HG02840 (cell line): ENCODE measurements at regions not wholly inside any gene's neighbourhood (a gene's known extent, or its start where the extent isn't known, plus 50 kb on each side); places are given as distances from the start of the nearest gene placed in this dataset.
"Not testable (repeated sequence)": the region's sequence is repeated elsewhere in the genome, so short reads cannot be mapped to it uniquely, and the experiment has no call there.

Source experiments
- ATAC-seq: cut with Tn5 transposase; IDR thresholded peaks from one replicate; pipeline ENCODE4 v1.9.1; 2021; ENCODE audit warnings: mild to moderate bottlenecking, moderate library complexity, moderate number of reproducible peaks; ENCODE audit not compliant: unreplicated experiment, low FRiP score

DNA sequence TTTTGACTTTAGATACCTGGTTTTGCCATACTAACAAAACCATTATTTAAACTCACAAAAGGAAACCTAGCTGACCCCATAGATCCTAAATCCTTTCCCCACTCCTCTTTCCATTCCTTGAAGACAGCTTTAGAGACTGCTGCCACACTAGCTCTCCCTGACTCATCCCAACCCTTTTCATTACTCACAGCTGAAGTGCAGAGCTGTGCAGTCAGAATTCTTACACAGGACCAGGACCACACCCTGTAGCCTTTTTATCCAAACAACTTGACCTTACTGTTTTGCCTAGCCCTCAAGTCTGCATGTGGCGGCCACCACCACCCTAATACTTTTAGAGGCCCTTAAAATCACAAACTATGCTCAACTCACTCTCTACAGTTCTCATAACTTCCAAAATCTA is 325.1 kb upstream of the KCNMB2 start:
- ATAC-seq: not testable (repeated sequence)

DNA sequence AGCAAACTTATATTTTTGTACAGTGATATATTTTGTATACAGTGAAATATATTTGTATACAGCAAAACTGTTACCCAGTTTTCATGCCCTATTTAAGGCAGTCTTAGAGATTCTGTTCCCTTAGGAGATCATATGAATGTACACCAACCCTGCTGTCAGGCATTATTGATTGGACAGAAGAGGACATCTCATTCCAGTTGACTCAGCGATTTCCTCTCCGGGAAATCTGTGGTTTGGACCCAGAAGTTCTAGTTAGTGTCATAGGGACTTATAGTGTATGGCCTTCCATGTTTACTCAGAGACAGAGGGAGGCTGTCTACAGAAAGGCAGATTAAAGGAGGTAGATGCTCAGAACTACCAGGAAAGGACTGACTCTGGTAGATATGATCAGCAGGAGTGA is 318.8 kb upstream of the KCNMB2 start:
- ATAC-seq: no peak

DNA sequence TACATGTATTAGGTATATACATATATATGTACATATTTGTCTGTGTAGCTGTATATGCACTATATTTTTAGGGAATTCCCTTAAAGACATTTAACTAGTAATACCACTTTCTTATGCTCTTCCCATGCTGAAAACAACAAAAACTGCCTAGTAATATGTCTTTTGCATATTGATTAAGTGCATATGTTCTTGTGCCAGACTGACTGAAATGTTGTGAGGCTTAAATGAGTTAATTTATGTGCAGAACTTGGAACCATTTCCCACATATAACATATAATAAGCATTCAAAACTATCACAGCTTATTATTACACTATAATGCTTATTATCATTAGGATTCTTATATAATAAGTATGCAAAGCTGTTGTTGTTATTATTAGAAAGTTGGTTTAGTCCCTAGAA is 318.0 kb upstream of the KCNMB2 start:
- ATAC-seq: no peak

DNA sequence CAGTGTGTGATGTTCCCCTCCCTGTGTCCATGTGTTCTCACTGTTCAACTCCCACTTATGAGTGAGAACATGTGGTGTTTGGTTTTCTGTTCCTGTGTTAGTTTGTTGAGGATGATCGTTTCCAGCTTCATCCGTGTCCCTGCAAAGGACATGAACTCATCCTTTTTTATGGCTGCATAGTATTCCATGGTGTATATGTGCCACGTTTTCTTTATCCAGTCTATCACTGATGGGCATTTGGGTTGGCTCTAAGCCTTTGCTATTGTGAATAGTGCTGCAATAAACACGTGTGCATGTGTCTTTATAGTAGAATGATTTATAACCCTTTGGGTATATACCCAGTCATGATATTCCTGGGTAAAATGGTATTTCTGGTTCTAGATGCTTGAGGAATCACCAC is 316.6 kb upstream of the KCNMB2 start:
- not testable (repeated sequence) for ATAC-seq

DNA sequence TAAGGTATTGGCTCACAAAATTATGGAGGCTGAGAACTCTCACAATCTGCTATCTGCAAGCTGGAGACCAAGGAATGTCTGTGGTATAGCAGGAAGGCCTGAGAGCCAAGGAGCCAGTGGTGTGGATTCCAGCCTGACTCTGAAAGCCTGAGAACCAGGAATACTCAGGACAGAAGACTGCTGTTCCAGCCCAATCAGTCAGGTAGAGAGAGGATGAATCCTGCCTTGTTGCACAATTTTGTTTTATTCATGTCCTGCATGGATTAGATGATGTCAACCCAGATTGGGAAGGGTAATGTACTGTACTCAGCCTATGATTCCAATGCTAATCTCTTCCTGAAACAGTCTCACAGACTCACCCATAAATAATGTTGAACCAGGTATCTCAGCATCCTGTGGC is 312.4 kb upstream of the KCNMB2 start:
- ATAC-seq: no peak

DNA sequence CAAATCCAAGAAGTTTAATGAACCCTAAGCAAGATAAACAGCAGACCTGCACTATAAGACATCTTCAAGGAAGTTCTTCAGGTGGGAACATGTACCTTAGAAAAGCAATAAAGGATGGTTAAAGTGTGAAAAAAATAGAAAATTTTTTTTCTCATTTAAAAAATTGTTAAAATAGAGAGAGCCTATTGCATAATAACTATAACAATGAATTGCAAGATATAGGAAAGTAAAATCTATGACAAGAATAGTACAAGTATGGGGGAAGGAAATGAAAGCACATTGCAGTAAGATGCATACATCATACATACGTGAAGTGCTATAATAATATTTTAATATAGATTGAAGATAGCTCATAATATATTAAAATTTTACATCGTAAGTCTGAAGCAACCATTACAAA is 310.1 kb upstream of the KCNMB2 start:
- ATAC-seq: no peak

DNA sequence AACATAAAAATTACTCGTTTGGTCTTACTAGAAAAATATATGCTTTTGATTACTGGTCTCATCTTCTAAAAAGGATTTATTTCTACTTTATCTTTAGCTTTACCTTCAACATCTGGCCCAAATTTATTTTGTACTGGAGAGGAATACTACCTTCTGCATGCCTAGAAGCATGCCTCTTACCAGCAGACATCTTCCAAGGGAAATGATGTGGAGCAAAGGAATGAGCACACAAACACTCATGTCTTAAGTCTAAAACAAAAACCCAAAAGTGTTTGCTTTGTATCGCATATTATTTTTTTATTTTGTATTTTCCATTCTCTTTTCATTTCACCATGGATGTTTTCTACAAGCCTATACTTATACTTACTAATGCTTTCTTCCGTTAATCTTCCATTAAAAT is 304.6 kb upstream of the KCNMB2 start:
- no peak for ATAC-seq

DNA sequence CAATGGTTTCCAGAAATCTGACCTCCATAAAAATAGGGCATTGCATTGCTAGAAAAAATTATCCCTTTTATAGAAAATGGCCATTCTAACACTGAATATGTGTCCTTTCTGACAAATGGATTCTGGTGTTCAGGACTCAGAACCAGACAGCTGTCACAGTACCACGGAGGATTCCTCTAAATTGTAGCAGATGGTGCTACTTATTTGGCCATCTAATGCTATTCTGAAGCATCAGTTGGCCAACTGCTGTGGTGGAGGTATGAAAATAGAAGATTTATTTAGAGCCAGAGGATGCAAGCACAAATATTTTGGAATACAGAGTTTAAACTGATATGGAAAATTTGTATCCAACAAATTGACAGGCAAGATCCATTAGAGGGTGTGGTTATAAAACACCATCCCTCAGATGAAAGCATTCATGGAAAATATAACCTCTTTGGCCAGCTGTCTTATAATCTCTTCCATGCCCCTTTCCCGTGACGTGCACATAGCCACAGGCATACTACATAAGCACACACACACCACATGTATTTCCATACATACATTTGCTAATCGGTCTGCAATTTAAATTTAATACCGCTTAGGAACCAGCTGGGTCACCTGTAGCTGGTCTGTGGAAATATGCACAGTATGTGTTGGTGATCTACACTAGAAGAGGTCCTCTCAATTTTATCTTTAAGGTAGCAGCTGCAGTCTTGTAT is 302.7 kb upstream of the KCNMB2 start:
- no peak for ATAC-seq

DNA sequence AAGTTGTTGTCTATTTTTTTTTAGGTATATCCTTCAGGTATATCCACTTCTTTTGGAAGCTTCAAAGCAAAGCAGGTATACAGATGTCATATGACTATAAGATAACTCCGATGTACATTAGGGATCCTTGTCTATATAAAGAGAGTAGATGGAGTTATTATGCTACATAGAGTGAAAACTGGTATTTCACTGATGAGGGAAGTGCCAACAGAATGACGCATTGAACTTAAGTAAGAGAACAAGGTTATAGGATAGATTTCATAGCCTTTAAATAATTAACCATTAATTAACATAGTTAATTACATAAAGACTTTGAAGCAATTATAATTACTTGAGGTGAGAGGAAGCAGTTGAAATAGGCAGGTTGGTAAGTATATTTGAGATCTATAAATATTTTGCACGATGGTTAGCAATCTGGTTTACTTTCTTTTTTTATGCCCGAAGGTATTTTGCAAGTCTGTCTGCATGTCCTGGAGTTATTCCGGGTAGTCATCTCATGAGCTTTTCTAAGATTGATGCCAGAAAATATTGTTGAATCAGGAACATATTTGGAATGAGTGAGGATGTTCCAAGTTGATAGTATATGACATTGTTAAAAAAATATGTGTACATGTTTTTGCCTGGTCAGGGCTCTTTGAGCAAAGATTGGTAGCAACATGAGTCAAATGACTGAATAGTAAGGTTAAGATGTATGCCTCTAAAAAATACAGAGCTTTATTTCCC is 299.5 kb upstream of the KCNMB2 start:
- ATAC-seq: no peak

DNA sequence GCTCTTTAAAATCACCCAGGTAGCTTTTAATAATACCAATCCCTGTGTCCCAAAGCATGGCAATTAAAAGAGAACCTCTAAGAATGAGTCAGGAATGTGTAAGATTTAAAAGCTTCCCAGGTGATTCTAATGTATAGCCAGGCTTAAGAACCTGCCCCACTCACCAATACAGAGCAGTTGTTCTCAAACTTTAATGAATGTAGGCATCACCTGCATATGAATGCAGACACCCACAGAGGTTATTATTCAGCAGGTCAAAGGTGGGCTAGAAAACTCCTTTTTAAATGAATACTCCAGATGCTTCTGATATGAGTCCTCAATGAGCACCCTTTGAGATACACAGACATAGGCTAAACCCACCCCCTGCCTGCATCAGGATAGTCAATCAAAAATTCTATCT is 298.1 kb upstream of the KCNMB2 start:
- ATAC-seq: no peak

DNA sequence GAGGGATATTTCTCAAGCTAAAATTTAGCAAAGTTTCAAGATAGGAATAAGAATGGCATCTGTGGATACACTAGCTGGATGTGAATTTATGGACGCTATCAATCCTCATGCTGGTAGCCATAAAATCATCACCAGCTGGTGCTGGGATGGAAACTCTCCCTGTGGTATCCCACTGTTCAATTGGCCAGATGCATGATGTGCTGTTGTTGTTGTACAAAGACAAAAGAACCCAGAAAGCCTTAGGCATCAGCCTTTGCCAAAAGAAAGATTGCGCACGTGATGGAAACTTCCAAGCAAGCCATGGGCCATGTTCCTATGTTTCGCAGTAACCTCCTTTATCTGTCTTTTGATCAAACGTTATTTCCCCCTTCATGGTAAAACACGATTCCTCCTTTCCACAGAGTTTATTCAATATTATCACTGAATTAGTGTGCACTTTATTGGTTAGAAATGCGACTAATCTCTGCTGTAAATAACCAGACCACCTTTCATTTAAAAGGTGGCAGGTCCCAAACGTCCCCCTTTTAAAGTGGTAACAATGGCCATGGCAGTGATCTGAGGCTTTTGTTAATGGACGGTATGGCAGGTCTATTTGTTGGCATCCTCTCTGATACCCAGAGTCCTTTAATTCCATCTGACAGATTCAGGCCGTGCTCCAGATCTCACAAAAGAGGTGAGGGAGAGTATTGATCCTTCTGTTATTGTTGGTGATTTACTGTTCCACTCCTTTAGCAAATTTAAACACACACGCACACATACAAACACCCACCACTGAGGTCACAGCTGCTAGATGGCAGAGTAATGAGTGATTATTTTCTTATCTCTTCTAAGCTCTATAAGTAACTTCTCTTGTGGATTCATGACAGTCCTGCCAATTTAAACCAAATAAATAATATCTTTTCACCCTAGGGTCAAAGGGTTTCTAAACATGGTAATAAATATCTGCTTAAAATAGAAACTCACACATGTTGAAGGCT is 291.2 kb upstream of the KCNMB2 start:
- ATAC-seq: no peak

DNA sequence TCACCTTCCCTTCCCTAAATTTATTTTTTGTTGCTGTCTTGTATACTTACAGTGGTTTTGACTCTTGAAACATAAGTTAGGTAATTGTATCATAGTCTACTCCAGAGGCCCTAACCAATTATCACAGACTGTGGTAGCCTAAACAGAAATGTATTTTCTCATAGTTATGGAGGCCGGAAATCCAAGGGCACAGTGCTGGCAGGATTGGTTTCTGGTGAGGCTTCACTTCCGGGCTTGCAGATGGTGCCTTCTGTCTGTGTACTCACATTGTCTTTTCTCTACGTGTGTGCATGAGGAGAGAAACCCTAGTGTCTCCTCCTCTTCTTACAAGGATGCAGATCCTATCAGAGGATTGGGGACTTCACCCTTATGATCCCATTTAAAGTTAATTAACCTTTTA is 290.2 kb upstream of the KCNMB2 start:
- no peak for ATAC-seq

DNA sequence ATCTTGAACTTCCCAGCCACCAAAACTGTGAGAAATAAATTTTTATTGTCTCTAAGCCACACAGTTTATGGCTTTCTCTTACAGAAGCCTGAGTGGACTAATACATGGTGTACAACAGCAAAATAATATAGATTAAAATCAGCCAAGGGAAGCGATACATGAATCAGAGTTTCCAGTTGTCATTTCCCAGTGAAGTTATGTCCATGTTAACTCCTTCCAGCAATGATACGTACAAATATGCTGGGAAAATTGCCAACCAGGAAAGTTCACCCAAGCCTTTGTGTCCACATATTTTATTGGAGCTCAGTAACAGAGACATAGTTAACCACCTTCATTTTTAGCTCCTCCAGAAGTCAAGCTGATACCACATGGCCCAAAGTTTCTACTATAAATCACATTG is 280.9 kb upstream of the KCNMB2 start:
- ATAC-seq: no peak

DNA sequence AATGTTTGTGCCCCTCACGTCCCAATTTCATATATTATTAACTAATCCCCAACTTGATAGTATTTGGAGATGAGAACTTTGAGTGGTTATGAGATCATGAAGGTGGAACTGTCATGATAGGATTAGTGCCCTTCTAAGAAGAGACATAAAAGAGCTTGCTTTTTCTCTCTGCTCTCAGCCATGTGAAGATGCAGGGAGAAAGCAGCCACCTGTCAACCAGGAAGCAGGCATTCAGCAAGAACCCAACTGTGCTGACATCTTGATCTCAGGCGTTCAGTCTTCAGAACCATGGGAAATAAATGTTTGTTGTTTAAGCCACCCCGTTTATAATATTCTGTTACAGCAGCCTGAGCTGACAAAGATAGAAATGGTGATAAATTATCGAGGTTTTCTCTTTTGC is 278.7 kb upstream of the KCNMB2 start:
- no peak for ATAC-seq

DNA sequence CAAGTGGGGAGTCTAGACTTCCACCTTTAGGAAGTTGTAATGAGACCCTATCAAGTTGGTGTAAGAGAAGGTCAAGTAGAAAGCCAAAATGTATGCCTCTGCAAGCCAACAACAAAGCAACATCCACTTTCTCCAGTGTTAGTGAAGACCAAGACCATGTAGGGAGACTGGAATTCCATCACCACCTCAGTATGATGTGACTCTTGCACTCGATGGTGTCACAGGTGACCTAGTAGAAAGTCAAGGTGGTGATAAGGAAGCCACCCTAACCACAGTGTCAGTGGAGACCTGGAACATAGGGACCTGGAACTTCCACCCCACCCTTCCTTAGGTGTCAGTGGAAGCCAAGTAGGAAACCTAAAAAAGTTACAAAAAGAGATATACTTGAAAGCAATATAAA is 278.1 kb upstream of the KCNMB2 start:
- ATAC-seq: no peak

DNA sequence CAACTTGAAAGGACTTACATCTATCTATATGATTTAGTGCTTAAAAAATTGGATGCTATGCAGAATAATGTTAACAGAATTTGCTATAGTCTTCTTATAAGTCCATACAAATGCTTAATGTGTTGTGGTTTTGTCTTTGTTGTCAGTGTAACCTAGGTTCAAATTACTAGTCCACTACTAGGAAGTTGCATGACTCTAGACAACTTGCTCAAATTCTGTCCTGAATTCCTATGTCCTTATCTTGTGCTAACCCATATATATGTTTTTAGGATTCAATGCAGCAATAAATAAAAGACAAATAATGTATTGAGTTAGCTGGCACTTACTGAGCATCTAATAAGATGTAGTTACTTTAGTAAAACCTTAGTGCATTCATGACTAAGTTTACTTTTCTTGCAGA is 276.5 kb upstream of the KCNMB2 start:
- no peak for ATAC-seq

DNA sequence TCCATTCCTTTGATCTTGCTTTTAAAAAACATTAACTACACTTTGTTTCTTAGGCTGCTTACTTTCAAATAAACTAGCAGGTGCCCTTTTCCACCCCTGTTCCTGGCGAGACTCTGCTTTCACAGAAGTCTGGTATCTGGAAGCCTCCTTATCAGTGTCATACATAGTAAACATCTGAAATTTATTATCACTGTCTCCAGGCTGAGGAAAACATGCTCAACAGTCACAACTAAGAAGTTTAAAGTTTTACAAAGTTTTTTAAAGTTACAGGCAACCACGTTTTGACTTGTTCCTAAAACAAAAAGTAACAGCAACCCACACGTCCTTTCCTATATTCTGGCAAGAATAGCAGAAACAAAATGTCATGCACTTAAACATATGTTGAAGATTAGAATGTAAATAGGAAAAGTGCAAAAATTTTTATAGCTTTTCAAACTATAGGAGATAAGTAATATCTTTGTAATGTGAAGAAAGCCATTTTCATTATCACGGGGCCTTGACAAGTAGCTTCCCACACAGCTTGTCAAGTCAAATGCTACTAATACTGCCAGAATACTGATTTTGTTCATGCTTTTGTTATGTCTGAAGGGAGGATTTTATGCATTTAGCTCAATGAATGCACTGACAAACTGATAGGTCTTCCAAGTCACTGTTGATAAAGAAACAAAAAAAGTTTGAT is 275.2 kb upstream of the KCNMB2 start:
- ATAC-seq: no peak

DNA sequence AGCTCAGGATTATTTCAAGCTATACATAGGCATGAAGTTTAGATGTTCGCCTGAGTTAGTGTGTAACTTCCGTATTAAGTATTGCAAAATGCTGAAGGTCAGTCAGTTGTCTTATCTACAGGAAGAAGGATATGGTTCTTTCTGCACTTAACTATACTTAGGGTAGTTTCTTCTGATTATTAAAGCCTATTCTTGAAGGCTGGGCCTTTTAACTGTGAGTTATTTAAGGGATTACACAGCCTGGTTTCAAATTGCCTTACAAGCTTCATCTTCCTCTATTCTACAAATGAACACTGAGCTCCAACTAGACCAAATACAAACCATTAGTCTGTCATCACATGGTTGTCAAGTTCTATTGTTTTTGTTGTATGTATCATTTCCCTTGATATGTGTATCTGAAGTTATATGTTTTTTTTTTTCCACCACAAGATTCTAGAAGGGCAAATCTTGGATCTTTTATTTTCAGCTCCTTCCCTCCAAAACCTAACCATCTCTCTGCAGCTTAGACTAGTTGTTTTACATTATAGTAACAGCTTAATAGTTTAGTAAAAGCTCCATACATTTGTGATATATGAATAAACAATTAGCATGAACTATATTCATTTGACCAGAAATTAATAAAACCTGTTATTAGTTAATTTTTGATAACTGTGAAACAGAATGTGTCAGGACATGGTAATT is 272.9 kb upstream of the KCNMB2 start:
- ATAC-seq: no peak

DNA sequence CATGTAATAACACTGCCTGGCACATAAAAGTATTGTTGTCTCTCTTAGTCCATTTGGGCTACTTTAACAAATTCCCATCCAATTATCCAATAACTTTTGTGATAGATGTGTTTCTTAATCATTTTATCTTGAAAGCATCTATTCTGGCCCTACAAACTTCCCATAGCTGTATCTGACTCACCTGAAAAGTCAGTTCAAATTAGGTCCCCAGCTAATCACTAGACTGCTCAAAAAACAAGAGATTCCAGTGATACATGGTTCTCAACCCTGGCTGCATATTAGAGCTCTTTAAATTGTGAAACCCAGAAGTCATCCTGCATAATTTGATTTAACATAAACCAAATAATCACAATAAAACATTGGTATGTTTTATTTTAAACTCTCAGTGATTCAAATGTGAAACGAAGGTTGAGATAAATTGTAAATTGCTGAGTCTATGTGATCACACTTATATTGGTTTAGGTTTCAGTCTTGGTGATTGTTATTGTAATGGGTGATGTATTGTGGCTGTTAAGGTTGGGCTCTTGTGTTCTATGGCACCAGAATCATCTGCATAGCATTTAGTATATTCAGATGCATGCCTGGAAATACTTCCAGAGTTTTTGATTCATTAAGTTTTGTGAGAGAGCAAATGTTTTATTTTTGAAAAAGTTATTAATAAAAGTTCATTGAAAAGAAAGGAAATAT is 268.9 kb upstream of the KCNMB2 start:
- no peak for ATAC-seq

DNA sequence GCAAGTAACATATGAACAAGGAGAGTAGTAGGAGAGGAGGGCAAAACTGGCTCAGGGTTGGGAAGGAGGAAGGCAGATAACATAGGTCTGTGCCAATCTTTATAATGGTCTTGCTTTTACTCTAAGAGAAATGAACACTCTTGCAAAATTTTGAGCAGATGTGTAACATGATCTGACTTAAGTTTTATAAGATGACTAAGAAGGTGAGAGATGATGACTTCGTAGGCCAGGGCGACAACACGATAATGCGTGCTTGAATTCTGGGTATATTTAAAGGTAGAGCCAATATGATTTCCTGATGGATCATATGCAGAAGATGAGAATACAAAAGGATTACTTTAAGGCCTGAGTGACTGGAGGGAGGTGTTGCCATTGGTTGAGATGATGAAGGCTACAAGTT is 265.4 kb upstream of the KCNMB2 start:
- no peak for ATAC-seq
